ENCODE measurements at regions not wholly inside any gene's neighbourhood (a gene's known extent, or its start where the extent isn't known, plus 50 kb on each side); places are given as distances from the start of the nearest gene placed in this dataset.

- no peak for DNase-seq
These were observed 266.9 kb upstream of the ARID1B start for GRCh38 chr6:156510242-156510641.

GRCh38 chr6:156509496-156509895, 267.7 kb upstream of the ARID1B start:
- DNase-seq: no peak

DNA sequence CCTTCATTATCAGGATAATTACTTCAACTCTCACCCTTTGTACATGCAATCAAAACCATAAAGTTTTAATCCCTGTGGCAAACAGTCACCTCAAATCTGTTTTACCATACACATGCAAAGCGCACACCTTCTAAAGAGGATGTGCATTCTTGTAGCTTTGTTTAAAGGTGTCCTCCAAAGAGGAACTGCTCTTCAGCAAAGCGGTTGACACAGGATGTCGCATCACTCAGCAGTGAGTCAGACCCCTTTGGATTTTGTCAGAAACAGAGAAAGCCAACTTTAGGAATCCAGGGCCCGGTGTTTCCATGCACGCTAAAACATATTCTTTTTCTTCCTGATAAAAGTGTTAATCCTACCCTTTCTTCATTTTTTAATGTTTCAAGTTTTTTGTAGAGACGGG, 268.3 kb upstream of the ARID1B start:
- peak; percentile 35 to 44 (median 37) for DNase-seq

DNA sequence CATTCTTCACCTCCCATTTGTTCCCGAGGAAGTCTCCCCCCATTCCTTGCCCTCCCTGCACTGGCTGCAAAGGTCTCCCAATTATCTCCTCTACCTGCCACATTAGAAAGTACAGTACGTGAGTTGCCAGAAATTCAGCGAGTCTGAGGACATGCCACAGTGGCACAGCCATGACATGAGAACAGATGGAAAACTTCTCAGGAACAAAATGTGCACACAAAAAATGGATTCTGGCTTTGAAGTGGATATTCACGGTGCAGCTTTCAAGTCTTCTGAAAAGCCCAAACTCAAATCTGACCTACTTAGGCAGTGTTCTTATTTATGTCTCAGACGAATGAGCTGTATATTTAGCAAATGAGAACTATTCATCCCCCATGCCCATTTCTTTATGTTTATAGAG, 269.1 kb upstream of the ARID1B start:
- DNase-seq: no peak

GRCh38 chr6:156507656-156508055, 269.5 kb upstream of the ARID1B start:
- no peak for DNase-seq

DNA sequence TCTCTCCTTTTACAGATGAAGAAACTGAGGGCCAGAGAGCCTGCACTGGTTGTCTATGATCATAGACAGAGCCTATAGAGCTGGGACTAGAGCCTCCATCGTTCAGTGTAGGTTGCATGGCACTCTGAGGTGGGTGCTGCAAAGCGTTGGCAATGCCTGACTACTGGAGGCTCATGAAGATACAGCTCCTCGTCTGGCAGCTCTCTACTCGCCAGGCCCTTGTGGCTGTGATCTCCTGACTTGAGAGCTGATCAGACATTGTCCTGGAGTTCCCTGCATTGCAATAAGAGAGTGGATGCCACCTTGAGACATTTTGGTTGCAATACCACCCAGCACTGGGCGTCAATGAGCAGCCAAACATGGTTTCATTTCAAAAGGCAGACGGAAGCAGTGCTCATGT, 270.1 kb upstream of the ARID1B start:
- DNase-seq: no peak

GRCh38 chr6:156502969-156503504, 274.1 kb upstream of the ARID1B start:
- no peak for DNase-seq

GRCh38 chr6:156497618-156498017, 279.6 kb upstream of the ARID1B start:
- no peak for DNase-seq

DNA sequence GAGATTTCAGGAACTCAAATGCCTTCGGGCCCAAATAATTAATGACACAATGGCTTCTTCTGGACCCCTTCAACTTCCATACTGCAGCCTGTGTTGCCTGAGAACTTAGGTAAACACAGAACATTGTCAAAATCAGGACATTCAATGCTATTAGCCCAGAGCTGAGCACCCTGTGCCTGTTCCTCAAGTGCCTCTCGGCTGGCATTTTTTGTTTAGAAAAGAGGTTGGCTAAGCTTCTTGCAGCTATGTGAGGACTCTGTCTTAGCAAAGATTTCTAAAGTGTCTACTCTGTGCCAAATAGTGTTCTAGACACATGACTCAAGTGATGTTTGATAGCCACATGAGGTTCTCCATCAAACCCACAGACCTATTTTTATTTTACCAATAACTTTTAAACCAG, 289.3 kb upstream of the ARID1B start:
- no peak for DNase-seq

GRCh38 chr6:156485150-156485549, 292.0 kb upstream of the ARID1B start:
- DNase-seq: no peak

DNA sequence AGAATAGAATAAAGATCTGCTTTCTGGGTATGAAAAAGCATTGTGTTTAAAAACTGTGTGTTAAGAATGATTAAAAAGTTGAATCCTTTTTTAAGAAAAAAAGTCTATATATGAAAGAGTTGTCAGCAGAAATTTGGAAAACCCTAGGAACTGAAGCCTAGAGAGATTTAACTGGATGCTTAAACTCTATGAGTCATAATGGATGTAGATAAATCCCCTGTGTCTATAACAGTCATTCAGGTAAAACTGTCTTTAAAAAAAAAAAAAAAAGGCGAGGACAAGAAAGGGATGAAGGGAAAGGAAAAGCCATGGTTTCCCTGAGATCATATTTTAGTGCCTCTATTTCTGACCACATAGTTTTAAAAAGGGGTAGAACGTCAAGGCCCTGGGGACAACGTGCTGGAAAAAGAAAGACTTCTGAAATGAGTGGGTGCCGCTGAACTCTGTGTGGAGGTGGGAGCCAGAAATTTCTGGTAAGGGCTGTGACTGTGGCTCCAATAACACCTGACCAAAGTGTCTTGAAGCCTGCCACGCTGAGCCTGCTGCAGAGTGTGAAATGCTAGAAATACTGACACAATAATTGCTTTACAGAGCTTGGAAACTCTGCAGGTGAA, 302.6 kb upstream of the ARID1B start:
- no peak for DNase-seq

DNA sequence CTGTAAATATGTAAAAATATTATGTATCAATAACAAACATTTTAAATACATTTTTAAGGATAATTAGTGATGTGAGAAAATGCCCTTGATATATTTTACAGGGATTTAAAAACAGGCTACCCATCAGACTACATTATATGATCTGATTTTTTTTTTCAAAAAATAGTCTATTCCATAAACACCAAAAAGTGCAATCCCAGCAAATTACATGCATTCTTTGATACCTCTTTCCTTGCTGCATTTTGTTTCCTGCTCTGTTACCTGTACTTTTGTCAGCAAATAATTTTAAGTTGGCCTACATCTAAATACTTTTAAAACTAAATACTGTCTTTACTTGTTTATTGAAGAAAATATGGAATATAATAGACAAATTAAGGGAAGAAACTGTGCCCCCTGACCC, 306.2 kb upstream of the ARID1B start:
- no peak for DNase-seq

DNA sequence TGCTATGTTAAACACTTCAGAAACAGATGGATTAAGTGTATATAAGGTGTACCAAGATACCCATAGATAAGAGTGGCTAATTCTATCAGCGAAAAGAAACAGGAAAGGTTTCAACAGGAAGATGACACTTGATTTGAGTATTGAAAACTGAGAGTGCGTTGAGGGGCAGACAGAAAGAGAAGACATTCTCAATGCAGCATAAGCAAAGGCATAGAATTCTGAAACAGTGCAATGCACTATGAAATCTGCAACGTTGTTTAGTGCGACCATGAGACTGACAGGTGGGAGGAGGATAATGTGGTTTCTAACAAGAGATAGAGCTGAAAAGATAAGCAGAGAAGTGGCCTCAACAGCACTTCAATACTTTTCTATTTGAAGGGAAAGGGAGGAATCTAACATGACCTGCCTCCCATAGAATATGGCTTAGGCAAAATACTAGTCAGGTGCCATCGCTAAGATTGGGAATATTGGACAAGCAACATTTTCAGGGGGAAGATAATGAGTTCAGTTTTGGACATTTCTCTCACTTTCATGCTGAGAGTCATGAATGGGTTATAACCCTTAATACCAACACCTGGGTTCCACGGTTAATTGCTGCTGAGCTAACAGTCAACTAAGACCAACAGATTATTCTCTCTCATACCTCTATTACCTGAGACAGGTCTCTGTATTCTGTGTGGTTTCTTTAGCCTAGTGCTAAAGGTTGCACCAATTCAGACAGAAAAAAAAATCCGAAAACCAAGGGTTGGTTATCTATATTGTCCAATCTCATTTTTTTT, 312.9 kb upstream of the ARID1B start:
- no peak for DNase-seq

- DNase-seq: no peak
These were observed 315.5 kb upstream of the ARID1B start for GRCh38 chr6:156461647-156462046.

DNA sequence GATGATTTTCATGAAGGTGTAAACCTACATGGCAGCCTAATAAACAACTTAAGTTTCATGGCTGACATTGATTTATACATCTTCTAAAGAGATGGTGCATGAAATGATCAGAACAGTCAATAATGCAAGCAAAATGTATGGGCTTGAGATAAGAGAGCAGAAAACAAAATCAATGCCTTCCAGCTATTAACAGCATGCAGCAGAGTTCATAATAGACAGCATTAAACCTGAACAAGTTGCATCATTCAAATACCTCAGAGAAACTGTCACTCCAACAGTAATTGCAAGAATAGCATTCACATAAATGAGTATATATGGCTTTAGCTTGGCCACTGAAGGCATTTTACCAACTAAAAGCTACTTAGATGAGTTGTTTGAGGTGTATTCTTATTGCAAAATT, 319.6 kb upstream of the ARID1B start:
- DNase-seq: no peak

DNA sequence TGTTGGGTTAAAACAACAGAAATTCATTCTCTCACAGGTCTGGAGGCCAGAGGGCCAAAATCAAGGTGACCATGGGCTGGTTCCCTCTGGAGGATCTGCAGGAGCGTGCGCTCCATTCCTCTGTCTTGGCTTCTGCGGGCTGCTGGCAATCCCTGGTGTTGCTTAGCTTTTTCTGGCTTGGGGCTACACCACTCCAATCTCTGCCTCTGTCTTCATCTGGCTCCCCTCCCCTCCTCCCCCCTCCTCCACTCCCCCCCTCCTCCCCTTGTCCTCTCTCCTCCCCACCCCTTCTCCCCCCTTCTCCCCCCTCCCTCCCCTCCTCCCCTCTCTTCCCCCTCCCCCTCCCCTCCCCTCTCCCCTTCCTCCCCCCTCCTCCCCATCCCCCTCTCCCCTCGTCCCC, 321.3 kb upstream of the ARID1B start:
- no peak for DNase-seq

DNA sequence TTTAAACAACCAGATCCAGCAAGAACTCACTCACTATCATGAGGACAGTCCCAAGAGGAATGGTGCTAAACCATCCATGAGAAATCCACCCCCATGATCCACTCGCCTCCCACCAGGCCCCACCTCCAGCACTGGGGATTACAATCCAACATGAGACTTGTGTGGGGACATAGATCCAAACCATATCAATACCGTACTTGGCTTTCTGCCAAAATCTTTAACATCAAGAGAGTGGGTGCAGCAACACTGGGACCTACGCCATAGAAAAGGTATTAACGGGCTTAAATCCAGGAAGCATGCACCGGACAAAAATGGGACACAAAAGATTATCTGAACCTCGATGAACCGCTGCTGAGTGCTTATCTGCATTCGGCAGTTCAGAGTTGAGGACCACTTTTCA, 322.3 kb upstream of the ARID1B start:
- no peak for DNase-seq

GRCh38 chr6:156451726-156452125, 325.5 kb upstream of the ARID1B start:
- no peak for DNase-seq

DNA sequence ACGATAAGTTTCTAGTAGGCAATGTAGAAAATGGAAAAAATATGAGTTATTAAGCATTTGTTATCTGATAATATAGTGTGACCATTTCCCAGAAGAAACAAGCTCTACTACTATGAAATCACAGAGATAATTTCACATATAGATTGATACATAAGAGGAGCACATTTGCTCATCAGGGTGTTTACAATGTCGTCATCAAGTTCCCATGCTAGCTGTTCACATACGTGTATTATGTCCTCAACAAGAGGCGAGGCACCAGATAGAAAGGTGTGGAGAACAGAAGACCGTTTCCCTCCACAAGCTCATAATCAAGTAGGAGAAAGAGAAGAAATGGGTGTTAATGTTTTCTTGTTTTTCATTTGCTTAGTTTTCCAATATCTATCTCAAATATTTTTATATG, 326.1 kb upstream of the ARID1B start:
- DNase-seq: no peak

- DNase-seq: no peak
These were observed 326.8 kb upstream of the ARID1B start for GRCh38 chr6:156450421-156450820.

DNA sequence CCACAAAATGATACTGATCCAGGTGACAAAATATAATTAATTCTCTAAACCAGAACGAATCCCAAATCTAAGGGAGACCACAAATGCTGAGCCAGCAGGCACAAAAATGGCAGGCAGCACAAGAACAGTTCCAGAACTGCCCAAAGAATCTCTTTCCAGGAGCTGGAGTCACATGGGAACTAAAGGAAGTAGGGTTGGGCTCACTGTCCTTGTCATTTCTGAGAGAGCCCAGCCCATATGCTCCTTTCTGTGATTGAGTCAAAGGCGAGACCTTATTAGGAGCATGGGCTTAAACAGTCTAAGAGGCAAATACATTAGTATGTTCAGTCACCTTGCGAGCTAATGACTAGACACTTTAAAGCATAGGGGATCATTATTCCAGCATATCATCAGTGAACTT, 327.6 kb upstream of the ARID1B start:
- no peak for DNase-seq

- no peak for DNase-seq
These were observed 328.1 kb upstream of the ARID1B start for GRCh38 chr6:156449128-156449527.

GRCh38 chr6:156448579-156448978, 328.6 kb upstream of the ARID1B start:
- no peak for DNase-seq

- no peak for DNase-seq
These were observed 336.5 kb upstream of the ARID1B start for GRCh38 chr6:156440688-156441087.
